T-helper 1 cell treated with Interleukin-12 subunit alpha and Interleukin-12 subunit beta and Interleukin-4 antibody, amounts not matched to agents 30 ng/mL and 1 ng/mL, for 36 hours (primary cell): ENCODE measurements at regions not wholly inside any gene's neighbourhood (a gene's known extent, or its start where the extent isn't known, plus 50 kb on each side); places are given as distances from the start of the nearest gene placed in this dataset.

ENCODE experiments used
- intact Hi-C: fragments of 100-400 bp; cut with micrococcal nuclease; formaldehyde crosslinking; loops from one replicate; pipeline ENCODE4 v1.15.1; 2024

DNA sequence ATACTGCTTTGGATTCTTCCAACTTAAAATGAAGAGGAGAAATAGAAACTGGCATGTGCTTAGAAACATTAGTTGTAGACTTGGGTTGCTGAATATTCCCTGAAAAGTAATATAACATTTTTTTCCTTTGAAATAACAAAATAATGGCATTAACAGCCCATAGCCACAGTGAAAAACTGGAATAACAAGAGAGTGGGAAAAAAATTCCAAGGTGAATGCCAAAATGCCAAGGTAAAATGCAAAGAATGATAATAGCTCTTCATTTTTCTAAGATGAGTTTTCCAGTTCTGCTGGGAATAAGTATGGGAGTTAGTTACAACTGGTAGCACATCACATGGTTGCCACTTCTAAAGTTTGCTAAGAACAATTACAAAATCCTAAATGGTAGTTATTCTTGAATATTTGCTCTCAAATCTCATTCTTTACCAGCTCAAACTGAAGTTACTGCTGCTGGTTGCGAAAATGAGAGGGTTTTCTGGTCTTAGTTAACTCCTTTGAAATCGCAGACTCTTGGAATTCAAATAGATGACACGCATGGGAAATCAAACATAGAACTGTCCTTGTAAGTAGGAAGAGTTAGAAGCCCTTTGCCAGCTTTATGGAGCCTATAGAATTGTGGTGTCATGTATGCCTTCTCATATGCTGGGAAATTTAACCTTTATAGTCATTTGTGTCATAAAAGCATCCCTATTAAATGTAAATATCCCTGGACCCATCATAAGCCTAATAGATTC is 165.0 kb upstream of the DCN start:
- intact Hi-C loops, result no loop called here

- intact Hi-C loops, result no loop called here
Measured at GRCh38 chr12:91346827-91347226, 164.2 kb upstream of the DCN start.

- intact Hi-C loops, result no loop called here
Measured at GRCh38 chr12:91344408-91344807, 161.8 kb upstream of the DCN start.

DNA sequence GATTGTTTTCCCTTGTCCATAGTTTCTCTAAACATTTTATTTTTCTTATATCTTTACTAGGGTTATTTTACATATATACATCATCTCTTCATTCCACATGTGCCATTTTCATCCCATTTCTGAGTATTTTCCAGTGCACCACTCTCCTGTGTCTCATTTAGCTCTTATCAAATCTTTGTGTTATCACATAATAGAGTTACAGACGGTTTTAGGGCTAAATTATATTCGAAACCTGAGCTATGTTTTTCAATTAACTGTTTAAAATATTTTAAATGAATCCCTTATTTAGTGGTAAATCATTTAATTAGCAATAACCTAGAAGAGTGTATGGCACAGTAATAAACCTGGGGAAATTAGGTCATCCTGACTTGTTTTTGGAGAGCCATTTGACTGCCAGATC is 160.4 kb upstream of the DCN start:
- intact Hi-C loops, result no loop called here

DNA sequence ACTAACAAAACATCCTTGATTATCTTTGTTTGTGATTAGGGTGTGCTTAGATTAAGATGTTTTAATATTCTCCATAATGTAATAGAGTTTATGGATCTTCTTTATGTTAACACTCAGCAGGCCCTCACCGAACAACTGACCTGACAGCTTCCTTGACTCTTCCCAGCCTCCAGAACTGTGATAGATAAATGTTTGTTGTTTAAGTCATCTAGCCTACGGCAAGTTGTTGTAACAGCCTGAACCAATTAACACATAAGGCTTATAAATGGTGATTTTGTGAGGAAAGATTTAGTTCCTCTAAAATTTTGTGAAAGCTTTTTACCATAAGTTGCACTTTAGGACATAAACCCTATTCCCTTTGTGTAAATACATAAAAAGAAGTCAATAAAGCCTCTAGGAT is 156.5 kb upstream of the DCN start:
- intact Hi-C loops, result no loop called here

- intact Hi-C loops, result no loop called here
Measured at GRCh38 chr12:91335699-91336098, 153.1 kb upstream of the DCN start.

GRCh38 chr12:91333966-91334365 is 151.3 kb upstream of the DCN start:
- intact Hi-C loops, result no loop called here

DNA sequence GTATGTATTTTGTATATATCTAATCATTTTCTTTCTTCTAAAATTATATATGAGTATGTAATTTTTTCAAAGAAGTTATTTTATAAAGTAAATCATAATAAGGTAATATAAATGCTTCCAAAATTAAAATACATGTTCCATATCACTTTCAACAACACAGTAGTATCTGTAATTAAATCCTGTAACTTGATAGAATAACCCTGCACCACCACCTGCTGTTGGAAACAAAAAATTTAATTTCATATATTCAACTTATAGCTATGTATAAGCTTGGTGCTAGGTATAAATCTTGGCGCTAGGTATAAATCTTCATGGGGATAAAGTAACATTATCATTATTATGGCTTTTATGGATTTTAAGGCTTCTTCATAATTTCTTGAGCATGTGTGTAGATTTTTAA is 149.7 kb upstream of the DCN start:
- intact Hi-C loops, result no loop called here

GRCh38 chr12:91331371-91331770 is 148.8 kb upstream of the DCN start:
- intact Hi-C loops, result no loop called here

- intact Hi-C loops, result loop anchor here (5.0 kb wide), 1 partner anchor 151 kb away; no protein-coding TSS in a partner anchor
Measured at GRCh38 chr12:91328451-91328850, 145.8 kb upstream of the DCN start.

GRCh38 chr12:91327889-91328288 is 145.3 kb upstream of the DCN start:
- intact Hi-C loops, result loop anchor here (5.0 kb wide), 1 partner anchor 151 kb away; no protein-coding TSS in a partner anchor

GRCh38 chr12:91327131-91327530 is 144.5 kb upstream of the DCN start:
- intact Hi-C loops, result loop anchor here (5.0 kb wide), 1 partner anchor 150 kb away; no protein-coding TSS in a partner anchor

DNA sequence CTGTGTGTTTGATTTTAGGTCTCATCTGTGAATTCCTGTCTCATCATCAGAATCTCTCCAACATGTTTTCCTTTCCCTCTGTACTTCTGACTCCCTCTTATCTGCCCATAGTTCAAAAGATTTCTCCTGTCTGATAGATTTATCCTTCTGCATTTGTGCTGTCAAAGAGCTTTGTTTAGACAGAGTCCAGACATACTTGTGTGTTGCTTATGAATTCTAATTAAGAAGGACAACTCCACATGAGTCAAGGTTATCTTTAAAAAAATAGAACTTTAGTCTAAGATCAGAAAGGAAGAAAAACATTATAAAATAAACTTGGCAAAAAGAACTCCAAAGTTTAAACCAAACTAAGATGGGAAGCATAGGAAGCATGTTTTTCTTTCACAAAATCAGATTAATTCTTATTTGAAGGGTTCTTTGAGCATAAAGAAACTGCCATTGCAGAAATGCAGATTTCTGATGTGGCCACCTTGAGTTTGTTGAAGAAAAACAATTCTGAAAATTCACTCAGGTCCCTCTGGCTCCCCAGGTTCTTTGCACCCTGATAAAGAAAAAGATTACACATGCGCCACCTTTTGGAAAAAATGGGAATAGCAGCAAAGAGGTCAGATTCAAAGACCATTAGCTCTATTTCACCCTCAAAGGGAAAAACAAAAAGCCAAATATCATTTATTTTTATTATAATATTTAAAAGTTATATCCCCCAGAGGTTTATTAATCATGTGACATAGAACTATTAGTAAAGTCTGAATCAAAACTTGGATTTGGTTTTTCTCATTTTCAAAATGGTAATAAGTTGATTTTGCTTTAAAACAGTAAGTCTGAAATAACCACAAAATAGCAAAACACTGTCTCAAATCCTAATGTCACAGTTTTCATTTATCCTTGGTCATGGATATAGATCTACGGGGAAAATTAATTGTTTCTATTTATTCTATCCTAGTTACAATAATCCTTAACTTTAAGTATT is 143.7 kb upstream of the DCN start:
- intact Hi-C loops, result loop anchor here (1.0 to 5.0 kb wide), 2 partner anchors 149 to 348 kb away; no protein-coding TSS in a partner anchor

DNA sequence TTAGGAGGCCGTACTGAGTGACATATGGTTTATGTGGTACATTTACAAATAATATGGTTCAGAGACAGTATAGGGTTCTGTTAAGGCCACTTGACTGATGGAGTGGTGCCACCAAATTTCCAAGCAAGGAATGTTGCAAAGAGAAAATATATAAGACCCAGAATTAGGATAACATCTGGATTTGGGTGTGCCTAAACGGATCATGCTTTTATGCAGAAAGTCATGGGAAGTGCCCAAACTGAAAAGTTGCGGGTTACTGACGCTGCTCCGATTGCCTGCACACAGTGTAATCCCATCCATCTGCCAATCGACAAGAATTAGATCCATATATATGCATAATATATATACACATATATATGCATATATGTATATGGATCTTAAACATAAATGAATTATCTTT is 138.4 kb upstream of the DCN start:
- intact Hi-C loops, result no loop called here

DNA sequence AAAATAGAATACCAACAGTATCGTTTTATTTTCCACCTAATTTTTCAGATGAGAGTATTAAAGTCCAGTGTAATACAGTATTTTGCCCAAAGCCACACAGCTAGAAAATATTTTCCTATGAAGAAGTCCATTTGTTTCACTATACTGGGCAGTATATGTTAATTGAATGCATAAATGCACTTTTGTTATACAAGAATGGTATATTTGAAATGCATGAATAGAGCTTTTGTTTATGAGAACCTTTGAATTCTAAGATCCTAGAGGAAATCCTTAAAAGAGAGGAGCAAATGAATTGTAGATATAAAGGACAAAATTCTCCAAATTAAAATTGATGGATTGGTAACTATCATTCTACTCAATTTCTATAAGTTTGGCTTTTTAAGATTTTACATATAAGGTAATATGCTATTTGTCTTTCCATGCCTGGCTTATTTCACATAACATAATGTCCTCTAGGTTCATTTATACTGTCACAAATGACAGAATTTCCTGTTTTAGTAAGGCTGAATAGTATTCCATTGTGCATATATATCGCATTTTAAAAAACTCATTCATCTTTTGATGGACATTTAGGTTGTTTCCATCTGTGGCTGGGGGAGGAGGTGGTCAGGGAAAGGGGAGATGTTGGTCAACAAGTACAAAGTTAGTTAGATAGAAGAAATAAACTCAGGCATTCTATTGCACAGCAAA is 136.6 kb upstream of the DCN start:
- intact Hi-C loops, result no loop called here

DNA sequence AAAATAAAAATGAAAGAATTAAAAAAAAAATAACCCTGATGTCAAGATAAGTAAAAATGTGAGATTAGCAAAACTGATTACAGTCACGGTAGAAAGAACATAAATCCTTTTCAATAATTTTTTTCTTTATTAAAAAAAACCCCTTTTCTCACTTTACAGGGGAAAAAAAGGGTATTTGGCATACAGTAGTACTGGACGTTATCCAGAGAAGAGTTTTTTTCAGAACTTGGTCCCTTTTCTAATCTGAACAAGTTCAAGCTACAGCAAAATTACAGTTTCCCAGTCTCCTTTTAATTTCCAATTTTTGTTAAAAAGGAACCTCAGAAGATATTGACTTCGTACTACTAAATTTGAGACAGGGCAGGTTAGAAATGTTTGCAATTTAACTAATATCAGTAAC is 134.7 kb upstream of the DCN start:
- intact Hi-C loops, result no loop called here

GRCh38 chr12:91316907-91317269 is 134.3 kb upstream of the DCN start:
- intact Hi-C loops, result no loop called here

- intact Hi-C loops, result no loop called here
Measured at GRCh38 chr12:91316161-91316906, 133.7 kb upstream of the DCN start.

DNA sequence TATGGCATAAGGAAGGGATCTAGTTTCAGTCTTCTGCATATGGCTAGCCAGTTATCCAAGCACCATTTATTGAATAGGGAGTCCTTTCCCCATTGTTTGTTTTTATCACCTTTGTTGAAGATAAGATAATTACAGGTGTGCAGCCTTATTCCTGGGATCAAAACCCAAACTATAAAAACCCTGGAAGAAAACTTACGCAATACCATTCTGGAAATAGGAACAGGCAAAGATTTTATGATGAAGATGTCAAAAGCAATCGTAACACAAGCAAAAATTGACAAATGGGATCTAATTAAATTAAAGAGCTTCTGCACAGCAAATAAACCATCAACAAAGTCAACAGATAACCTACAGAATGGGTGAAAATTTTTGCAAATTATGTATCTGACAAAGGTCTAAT is 128.5 kb upstream of the DCN start:
- intact Hi-C loops, result no loop called here

DNA sequence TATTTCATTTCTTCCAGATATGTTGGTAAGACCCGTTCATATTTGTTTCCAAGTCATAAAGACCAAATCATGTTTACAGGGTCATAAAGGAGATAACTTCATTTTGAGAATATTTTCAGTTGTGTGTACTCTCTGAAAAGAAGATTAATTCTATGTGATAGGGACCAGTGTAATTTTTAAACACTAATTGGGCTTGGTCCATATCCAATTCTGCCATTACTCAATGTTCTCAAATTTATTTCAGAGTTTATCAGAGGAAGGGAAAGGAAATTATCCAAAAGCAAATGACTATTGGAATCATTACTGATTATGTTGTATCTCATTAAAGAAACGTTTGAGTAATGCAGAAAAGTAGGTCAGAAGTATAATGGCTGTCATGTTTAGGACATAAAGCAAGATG is 126.8 kb upstream of the DCN start:
- intact Hi-C loops, result no loop called here
